Lower leg skin (tissue), 3 donors: ENCODE measurements at regions not wholly inside any gene's neighbourhood (a gene's known extent, or its start where the extent isn't known, plus 50 kb on each side); places are given as distances from the start of the nearest gene placed in this dataset.

Experiments
- CTCF ChIP-seq, 3 donors: fragments of 450-650 bp; IDR thresholded peaks; one replicate each; pipeline ENCODE4 v1.5.1; 2016; ENCODE audit warnings: antibody characterized with exemption in 3 of 3, mild to moderate bottlenecking in 3 of 3, moderate library complexity in 2 of 3
- POLR2A ChIP-seq, 2 donors: fragments of 450-650 bp; IDR thresholded peaks; one replicate each; pipeline ENCODE4 v1.6.1; 2016 to 2017; ENCODE audit warnings: antibody characterized with exemption in 2 of 2, mild to moderate bottlenecking in 1 of 2, moderate library complexity in 1 of 2

GRCh38 chr9:73573235-73573634 is 421.6 kb downstream of the ANXA1 start:
- TF ChIP-seq CTCF (IDR thresholded peaks at IDR 0.05) (no peak), POLR2A (IDR thresholded peaks at IDR 0.05) (no peak)
